ENCODE measurements at regions not wholly inside any gene's neighbourhood (a gene's known extent, or its start where the extent isn't known, plus 50 kb on each side); places are given as distances from the start of the nearest gene placed in this dataset.

DNA sequence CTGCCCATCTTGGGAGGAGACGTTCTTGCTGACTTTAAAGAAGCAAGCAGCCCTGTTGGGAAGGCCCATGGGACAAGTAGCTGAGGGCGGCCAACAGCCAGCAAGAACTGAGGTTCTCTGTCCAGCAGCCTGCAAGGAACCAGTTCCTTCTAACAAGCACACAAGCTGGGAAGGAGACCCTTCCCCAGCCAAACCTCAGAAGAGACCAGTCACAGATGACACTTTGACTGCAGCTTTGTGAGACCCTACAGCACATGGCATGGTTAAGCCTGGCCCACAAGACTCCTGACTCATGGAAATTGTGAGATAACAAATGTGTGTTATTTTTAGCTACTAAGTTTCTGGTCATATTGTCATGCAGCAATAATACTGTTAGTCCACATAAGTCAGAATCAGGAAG lies 99.9 kb downstream of the PRLHR start (continued):
- TF ChIP-seq DDX20 (tag; IDR thresholded peaks at IDR 0.05; ENCODE audit: low read depth) (no peak), SRSF3 (IDR thresholded peaks at IDR 0.05; ENCODE audit: insufficient read depth, low read length) (no peak), CHD4 (IDR thresholded peaks at IDR 0.05; ENCODE audit: insufficient read depth, insufficient replicate concordance, low read depth, low read length, poor library complexity, severe bottlenecking) (no peak), WHSC1 (IDR thresholded peaks at IDR 0.05; ENCODE audit: low read length) (no peak), ZNF75A (CRISPR knock-in tag; IDR thresholded peaks at IDR 0.05) (no peak), MAFG (tag; conservative IDR thresholded peaks at IDR 0.05) (peak; percentile 58), BRD4 (IDR thresholded peaks at IDR 0.05) (no peak), ZNF589 (CRISPR knock-in tag; IDR thresholded peaks at IDR 0.05; ENCODE audit: low read depth) (no peak; the same call in 1 of the 2 replicates), RCOR1 (IDR thresholded peaks at IDR 0.05; ENCODE audit: borderline replicate concordance in 1 of 2, low read depth in 2 of 2, low read length in 2 of 2) (no peak), KHSRP (IDR thresholded peaks at IDR 0.05) (no peak), ZNF76 (CRISPR knock-in tag; IDR thresholded peaks at IDR 0.05; ENCODE audit: borderline replicate concordance) (no peak), MAFF (IDR thresholded peaks at IDR 0.05; ENCODE audit: low read length) (peak; percentile 22; the same call in 1 of the 2 replicates), TEAD4 (IDR thresholded peaks at IDR 0.05; ENCODE audit: low read length) (no peak), TEAD4 (CRISPR knock-in tag; IDR thresholded peaks at IDR 0.05; ENCODE audit: borderline replicate concordance) (no peak), RBM14 (IDR thresholded peaks at IDR 0.05; ENCODE audit: borderline replicate concordance, insufficient read depth, low read depth, low read length) (no peak), ZNF778 (CRISPR knock-in tag; IDR thresholded peaks at IDR 0.05) (no peak), ZNF277 (CRISPR knock-in tag; IDR thresholded peaks at IDR 0.05; ENCODE audit: borderline replicate concordance) (no peak), EHMT2 (IDR thresholded peaks at IDR 0.05) (no peak), CHD2 (IDR thresholded peaks at IDR 0.05; ENCODE audit: low read depth, low read length) (no peak), ZNF134 (CRISPR knock-in tag; conservative IDR thresholded peaks at IDR 0.05) (no peak), ZNF143 (CRISPR knock-in tag; IDR thresholded peaks at IDR 0.05) (no peak), NR2C1 (IDR thresholded peaks at IDR 0.05) (no peak), NR2C1 (tag; IDR thresholded peaks at IDR 0.05) (0 out of 2 replicates have a peak, but pooled peaks have one; percentile 26), GABPA (tag; conservative IDR thresholded peaks at IDR 0.05; ENCODE audit: low read depth) (no peak), HDAC1 (IDR thresholded peaks at IDR 0.05) (no peak), ZNF561 (CRISPR knock-in tag; conservative IDR thresholded peaks at IDR 0.05) (no peak), ZSCAN32 (CRISPR knock-in tag; IDR thresholded peaks at IDR 0.05) (no peak), ZBTB8A (IDR thresholded peaks at IDR 0.05; ENCODE audit: partially characterized antibody) (no peak), RAD21 (CRISPR knock-in tag; conservative IDR thresholded peaks at IDR 0.05 in 1 of 2, IDR thresholded peaks at IDR 0.05 in 1 of 2) (no peak), ZNF121 (CRISPR knock-in tag; conservative IDR thresholded peaks at IDR 0.05) (no peak)
- TF ChIP-seq, protein P1, sequence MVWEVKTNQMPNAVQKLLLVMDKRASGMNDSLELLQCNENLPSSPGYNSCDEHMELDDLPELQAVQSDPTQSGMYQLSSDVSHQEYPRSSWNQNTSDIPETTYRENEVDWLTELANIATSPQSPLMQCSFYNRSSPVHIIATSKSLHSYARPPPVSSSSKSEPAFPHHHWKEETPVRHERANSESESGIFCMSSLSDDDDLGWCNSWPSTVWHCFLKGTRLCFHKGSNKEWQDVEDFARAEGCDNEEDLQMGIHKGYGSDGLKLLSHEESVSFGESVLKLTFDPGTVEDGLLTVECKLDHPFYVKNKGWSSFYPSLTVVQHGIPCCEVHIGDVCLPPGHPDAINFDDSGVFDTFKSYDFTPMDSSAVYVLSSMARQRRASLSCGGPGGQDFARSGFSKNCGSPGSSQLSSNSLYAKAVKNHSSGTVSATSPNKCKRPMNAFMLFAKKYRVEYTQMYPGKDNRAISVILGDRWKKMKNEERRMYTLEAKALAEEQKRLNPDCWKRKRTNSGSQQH (CRISPR knock-in tag; IDR thresholded peaks at IDR 0.05): no peak

All from K562 (cell line).